Cerebellar nuclear complex (tissue), 1 donor: ENCODE measurements at regions not wholly inside any gene's neighbourhood (a gene's known extent, or its start where the extent isn't known, plus 50 kb on each side); places are given as distances from the start of the nearest gene placed in this dataset.
"Not testable (repeated sequence)": the region's sequence is repeated elsewhere in the genome, so short reads cannot be mapped to it uniquely, and the experiment has no call there.

Experiments
- DNase-seq, 2 experiments: peaks; one replicate each; lab custom pipeline; 2025; lab: John Stamatoyannopoulos, UW

- no peak for DNase-seq
These were observed 208.0 kb upstream of the GALNT2 start for GRCh38 chr1:229859026-229859425.

DNA sequence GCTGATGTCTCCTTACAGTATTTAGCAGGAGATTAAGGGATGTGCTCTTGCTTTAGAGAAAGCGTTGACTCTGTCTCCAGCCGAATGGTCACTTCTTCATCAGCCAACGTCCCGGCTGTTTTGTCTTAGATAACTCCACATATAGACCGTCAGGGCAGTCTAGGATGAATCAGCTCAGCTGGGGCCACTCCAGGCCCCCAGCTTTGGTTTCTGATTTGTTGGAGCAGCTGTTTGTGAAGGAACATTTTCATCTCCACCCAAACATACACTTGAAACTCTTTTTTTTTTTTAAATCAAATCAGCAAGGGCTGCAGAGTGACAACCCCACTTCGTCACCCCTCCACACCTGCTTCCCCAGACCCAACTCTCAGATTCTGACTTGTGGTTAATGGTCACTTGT is 206.1 kb upstream of the GALNT2 start:
- no peak for DNase-seq

DNA sequence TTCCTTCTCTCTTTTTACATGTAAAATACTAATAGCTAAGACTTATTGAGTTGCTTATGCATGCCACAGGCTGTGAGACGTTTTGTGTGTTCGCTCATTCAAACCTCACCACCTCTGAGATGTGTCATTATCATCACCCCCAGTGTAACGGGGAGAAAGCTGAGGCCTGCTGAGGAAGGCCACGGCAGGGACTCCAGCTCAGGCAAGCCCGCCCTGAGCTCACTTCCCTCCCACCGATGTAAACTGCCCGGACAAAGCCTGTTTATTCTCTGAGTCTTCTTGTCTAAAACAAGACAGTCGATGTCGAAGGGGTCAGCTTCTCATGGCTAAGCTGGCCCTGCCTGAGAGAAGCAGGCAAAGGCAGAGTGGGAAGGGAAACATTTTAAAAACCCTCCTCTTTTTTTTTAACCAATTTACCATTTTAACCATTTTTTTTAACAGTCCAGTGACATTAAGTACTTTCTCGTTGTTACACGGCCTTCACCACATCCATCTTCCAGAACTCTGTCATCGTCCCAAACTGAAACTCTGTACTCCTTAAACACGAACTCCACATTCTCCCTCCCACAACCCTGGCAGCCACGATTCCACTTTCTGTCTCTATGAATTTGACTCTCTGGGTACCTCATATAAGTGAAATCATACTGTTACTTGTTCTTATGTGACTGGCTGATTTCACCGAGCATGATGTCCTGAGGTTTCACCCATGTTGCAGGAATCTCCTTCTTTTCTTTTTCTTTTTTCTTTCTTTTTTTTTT is 204.8 kb upstream of the GALNT2 start:
- DNase-seq, result no peak

- no peak for DNase-seq
These were observed 203.1 kb upstream of the GALNT2 start for GRCh38 chr1:229863651-229864545.

- no peak for DNase-seq
These were observed 202.3 kb upstream of the GALNT2 start for GRCh38 chr1:229864686-229865230.

DNA sequence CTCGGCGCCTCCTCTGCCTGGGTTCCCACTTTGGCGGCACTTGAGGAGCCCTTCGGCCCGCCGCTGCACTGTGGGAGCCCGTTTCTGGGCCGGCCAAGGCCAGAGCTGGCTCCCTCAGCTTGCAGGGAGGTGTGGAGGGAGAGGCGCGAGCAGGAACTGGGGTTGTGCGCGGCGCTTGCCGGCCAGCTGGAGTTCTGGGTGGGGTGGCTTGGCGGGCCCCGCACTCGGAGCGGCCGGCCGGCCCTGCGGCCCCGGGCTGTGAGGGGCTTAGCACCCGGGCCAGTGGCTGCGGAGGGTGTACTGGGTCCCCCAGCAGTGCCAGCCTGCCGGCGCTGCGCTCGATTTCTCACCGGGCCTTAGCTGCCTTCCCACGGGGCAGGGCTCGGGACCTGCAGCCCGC is 201.7 kb upstream of the GALNT2 start:
- not testable (repeated sequence) for DNase-seq

DNA sequence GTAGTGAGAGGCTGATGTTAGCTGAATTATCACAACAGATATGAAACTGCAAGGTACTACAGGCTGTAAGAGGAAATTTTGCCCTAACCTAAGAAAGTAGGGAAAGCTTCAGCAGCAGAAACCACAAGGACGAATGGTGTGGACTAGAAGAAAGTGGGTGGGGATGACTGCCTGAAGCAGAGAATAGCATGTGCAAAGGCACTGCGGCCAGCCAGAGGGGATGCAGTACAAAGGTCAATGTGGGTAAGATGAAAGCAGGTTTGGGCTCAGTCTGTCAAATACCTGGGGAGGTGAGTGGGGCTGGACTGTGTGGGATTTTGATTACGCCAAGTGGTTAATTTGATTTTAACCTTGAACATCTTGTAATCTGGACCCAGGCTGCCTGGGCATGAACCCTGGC is 199.3 kb upstream of the GALNT2 start:
- no peak for DNase-seq

DNA sequence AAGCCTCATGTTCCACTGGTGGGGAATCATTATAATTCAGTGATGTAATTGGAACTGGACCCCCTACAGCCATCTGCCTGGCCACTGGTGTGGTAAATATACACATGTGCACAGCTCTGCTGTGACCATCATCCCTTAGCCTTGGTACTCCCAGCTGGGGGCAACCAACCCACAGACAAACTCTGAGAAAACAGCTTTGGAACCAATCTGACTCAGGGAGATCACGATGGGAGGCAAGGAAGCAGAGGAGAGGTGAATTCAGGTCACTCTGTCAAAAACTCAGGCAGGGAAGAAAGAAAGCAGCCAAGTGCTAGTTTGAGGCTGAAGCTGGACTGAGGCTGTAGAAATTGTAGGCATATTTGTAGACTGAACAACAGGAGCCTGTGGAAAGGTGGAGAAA is 197.8 kb upstream of the GALNT2 start:
- DNase-seq, result no peak

- no peak for DNase-seq
These were observed 197.4 kb upstream of the GALNT2 start for GRCh38 chr1:229869687-229870086.

DNA sequence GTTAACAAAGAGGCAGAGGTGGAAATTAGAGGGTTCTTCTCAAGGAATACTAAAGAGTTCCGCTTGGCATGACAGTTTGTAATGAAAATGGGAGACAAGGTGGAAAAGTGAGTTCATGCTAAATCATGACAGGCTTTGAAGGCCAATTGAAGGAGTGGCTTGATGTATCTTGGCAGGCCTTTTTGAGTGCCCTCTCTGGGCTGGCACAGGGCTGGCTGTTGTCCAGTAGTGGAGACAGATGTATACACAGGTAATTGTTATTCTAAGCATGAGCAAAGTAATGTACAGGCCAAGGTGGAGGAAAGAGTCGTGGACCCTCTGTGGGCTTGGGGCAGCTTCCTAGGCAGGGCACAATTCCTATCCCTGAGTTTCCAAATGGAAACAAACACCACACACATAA is 196.7 kb upstream of the GALNT2 start:
- DNase-seq, result no peak

DNA sequence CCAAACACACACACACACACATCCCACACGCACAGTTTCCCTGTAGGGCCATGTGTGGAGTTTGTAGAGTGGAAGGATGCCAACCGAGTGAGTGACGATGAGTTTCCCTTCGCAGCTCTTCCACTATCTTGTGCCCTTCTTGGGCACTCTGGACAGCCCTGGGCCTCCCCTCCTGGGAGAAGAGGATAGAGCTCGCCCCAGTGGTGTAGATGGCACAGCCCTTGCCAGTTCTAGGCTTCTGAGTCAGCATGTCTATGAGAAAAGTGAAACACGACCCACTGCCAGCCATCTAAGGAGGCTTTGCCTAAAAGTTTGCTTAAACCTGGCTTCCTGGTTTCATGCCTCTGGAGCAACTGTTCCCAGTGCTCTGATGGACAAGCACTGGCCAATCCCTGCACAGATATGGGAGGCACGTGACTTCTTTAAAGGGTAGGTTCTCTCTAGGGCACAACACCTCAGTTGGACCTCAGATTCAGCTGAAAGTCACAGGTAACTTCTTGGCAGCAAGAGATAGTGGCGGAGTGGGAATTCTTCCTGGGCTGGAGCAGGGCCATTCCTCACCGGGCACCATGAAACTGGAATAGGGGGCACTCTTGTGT is 195.9 kb upstream of the GALNT2 start:
- no peak for DNase-seq

DNA sequence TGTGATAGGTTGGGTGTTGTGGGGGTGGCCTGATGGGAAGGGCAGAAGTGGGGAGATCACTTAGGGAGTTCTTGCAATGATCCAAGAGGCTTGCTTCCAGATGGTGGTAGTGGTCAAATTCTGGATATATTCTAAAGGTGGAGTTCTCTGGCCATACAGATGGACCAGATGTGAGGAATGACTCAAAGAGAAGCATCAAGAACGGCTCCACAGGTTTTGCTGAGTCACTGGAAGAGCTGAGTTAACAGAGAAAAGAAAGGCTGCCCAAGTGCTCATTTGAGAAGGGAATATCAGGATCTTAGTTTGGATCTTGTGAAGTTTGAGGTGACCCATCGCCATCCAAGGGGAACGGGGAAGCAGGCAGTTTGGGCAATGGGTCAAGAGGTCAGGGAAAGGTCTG is 192.9 kb upstream of the GALNT2 start:
- no peak for DNase-seq

DNA sequence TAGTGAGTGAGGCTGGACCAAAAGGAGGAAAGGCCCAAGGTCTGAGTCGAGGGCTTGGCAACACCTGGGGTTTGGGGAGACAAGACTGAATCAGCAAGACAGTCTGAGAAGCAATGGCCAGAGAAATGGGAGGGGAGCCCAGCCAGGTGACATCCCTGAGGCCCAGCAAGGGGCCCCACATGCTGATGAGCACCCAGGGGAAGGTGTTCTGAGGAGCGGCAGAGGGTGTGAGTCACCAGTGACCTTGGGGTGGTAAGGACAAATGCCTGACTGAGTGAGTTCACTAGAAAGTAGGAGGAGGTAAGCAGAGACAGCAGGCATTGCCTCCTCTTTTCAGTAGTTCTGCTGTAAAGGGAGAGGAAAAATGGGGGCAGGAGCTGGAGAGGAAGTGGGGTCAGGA is 192.4 kb upstream of the GALNT2 start:
- DNase-seq, result no peak

- DNase-seq, result no peak
These were observed 192.0 kb upstream of the GALNT2 start for GRCh38 chr1:229875086-229875485.

DNA sequence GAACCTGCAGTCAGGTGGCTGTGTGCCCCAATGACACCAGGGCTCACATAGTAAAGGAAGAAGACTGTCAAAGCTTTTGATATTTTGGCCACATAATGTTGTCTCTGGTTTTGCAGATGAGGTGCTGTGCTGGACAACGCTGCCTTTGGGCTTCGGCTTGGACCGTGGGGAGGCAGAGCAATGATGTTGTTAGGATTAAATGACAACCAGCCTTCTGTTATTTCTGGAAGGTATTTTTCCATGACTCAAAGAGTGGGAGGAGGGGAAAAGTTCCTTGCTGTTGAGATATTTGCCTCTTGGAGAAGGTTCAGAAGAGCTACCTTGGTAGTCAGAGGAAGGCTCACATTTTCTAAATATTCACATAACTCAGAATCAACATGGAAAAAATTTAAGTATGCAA is 187.3 kb upstream of the GALNT2 start:
- DNase-seq, result no peak

GRCh38 chr1:229880271-229881170 is 186.5 kb upstream of the GALNT2 start:
- no peak for DNase-seq

- no peak for DNase-seq
These were observed 184.4 kb upstream of the GALNT2 start for GRCh38 chr1:229882621-229883020.

- DNase-seq, result no peak
These were observed 183.4 kb upstream of the GALNT2 start for GRCh38 chr1:229883504-229884200.

DNA sequence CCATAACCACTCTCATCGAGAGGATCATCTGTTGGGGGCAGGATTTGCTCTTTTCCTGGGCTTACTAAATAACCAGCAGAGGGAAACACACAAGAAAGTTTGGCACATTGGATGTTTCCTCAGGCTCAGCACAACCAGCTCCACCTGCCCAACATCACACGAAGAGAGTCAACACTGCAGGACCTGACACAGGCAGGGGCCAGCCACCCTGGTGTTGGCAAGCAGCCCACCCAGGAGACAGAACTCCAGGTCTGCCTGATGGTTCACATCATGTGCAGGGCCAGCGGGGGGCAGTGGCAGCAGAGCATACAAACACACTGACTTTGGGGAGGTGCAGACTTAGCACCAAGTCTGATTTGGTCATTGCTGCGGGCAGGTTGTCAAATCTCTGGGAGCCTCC is 182.3 kb upstream of the GALNT2 start:
- DNase-seq, result no peak

DNA sequence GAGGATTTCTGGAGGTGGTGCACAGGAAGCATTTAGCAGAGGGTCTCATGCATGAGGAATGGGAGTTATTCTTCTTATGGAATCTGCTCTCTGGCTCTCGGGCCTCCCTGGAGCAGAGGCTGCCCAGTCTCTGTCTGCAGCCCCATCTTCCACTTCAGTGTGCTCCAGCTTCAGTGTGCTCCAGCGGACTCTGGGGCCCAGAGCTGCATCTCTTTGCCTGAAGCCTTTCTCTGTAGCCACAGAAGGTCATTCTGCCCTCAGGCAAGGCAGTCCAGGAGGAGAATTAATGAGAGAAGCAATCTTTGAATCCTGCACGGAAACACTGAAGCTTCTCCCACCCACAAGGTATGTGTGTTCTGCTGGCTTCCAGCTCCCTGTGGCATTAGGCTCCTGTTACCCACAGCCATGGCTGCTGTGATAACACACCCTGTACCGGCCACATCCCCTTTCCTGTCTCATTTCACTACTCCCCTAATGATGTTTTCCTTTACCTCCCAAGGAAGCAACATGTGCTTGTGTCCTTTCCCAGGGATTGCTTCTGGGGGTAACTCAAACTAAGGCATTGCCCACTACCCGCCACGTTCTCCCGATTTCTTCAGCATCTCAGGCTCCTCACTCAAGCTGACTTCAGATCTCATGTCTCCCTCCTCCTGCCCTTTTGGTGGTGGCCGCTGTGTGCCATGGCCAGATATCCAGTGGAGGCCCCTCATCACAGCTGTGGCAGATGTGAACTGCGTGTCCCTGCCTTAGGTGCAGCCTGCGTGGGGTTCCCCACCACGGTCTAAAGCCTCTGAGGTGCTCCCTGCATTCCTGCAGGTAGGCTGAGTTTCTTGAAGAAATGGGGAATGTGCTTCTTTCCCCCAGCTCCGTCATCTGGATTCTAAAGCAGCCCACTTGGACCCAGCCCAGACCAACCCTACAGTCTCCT is 181.2 kb upstream of the GALNT2 start:
- no peak for DNase-seq
